Skeletal muscle satellite cell (primary cell): ENCODE measurements at regions not wholly inside any gene's neighbourhood (a gene's known extent, or its start where the extent isn't known, plus 50 kb on each side); places are given as distances from the start of the nearest gene placed in this dataset.

ENCODE experiments used
- H3K27me3 ChIP-seq: 2 replicates; pipeline ENCODE4 v1.7.0; 2013; ENCODE audit warnings: low read length; ENCODE audit not compliant: control insufficient read depth, insufficient read depth
- H3K36me3 ChIP-seq: 2 replicates; pipeline ENCODE4 v1.7.0; 2013; ENCODE audit warnings: mild to moderate bottlenecking, control low read depth, low read length; ENCODE audit not compliant: insufficient read depth
- H3K4me1 ChIP-seq: 2 replicates; pipeline ENCODE4 v1.7.0; 2013; ENCODE audit warnings: low read length; ENCODE audit not compliant: control insufficient read depth, insufficient read depth
- H3K4me2 ChIP-seq: 2 replicates; pipeline ENCODE4 v1.7.0; 2013; ENCODE audit warnings: mild to moderate bottlenecking, low read length
- H3K4me3 ChIP-seq: 2 replicates; pipeline ENCODE4 v1.7.0; 2013; ENCODE audit warnings: low read length
- H3K9ac ChIP-seq: 2 replicates; pipeline ENCODE4 v1.7.0; 2013; ENCODE audit warnings: mild to moderate bottlenecking, low read depth, low read length, moderate library complexity
- H3K9me3 ChIP-seq: replicated peaks from 2 replicates; pipeline ENCODE4 v1.7.0; 2013; ENCODE audit warnings: mild to moderate bottlenecking, control low read depth, low read length

DNA sequence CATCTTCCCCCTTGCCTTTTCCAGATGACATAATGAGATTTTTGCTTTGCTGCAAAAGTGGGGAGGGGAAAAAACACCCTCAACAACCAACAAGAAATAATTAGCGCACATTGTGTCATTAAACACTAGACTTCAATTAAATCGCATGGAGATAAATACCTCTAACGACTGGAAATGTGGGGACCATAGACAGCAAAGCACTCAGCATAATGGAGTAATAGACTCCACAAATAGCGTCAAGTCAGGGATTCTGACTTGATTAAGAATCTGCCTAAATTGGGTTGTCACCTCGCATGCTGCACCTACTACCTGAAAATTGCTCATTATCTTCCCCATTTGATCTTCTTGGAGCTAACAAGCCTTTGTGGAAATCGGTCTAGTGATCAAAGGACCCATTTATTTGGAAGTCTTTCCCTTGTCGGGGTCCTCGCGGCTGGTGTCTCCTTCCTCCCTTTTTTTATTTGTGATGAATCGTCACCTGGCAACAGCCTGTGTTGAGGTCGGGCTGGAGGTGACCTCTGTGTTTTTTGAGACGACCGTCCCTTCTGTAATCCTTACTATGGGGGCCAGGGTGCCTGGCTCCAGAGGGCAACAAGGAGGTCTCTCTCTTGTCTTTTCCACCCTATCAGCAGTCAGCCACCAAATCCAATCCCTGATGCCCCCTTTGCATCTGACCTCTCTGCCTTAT lies 75.3 kb upstream of the IGSF21 start:
- Histone ChIP-seq H3K4me2 (no peak overlapping the region), H3K36me3 (no peaks in the 10 kb centered on the region), H3K4me1 (no peaks in the 10 kb centered on the region), H3K27me3 (no peaks in the 10 kb centered on the region), H3K4me3 (no peak overlapping the region), H3K9me3 (peaks cover 8% of the 10 kb centered on the region), H3K9ac (no peak overlapping the region)

- H3K4me1 ChIP-seq = no peaks in the 10 kb centered on the region
- H3K4me3 ChIP-seq = no peak overlapping the region
- H3K36me3 ChIP-seq = no peaks in the 10 kb centered on the region
- H3K27me3 ChIP-seq = no peaks in the 10 kb centered on the region
- H3K9ac ChIP-seq = no peak overlapping the region
- no peaks in the 10 kb centered on the region for H3K9me3 ChIP-seq
- H3K4me2 ChIP-seq = no peak overlapping the region
Measured at GRCh38 chr1:18035145-18035544, 72.5 kb upstream of the IGSF21 start.

DNA sequence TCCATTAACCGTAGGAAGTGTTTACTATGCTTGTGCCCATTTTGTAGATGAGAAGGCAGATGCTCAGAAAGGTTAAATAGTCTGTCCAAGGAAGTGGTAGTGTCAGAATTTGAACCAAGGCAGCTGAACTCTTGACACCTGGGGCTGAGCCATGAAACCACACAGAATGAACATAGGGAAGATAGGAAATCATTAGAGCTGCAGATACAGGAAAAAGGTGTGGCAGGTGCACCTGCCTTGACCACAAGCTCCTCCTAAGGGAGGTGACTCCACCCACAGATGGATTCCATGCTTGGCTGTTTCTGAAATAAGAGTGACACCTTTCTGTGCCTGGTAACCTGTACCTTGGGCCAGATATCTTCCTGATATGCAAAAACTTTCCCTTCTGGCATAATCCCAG lies 69.9 kb upstream of the IGSF21 start:
- Histone ChIP-seq H3K4me2 (no peak overlapping the region), H3K4me3 (no peak overlapping the region), H3K9ac (no peak overlapping the region), H3K36me3 (no peaks in the 10 kb centered on the region), H3K4me1 (no peaks in the 10 kb centered on the region), H3K27me3 (no peaks in the 10 kb centered on the region), H3K9me3 (no peaks in the 10 kb centered on the region)

- Histone ChIP-seq H3K9me3 (no peaks in the 10 kb centered on the region), H3K9ac (no peak overlapping the region), H3K4me3 (no peak overlapping the region)
Measured at GRCh38 chr1:18038051-18038450, 69.5 kb upstream of the IGSF21 start.

GRCh38 chr1:18039102-18039501 lies 68.5 kb upstream of the IGSF21 start:
- H3K4me3 ChIP-seq = no peak overlapping the region
- no peaks in the 10 kb centered on the region for H3K36me3 ChIP-seq
- no peak overlapping the region for H3K9ac ChIP-seq
- H3K4me1 ChIP-seq = no peaks in the 10 kb centered on the region
- H3K4me2 ChIP-seq = no peak overlapping the region
- H3K9me3 ChIP-seq = peaks cover 4% of the 10 kb centered on the region
- no peaks in the 10 kb centered on the region for H3K27me3 ChIP-seq

More at GRCh38 chr1:18038051-18038450, 69.5 kb upstream of the IGSF21 start:
- Histone ChIP-seq H3K36me3 (no peaks in the 10 kb centered on the region), H3K4me1 (no peaks in the 10 kb centered on the region), H3K27me3 (no peaks in the 10 kb centered on the region), H3K4me2 (no peak overlapping the region)

DNA sequence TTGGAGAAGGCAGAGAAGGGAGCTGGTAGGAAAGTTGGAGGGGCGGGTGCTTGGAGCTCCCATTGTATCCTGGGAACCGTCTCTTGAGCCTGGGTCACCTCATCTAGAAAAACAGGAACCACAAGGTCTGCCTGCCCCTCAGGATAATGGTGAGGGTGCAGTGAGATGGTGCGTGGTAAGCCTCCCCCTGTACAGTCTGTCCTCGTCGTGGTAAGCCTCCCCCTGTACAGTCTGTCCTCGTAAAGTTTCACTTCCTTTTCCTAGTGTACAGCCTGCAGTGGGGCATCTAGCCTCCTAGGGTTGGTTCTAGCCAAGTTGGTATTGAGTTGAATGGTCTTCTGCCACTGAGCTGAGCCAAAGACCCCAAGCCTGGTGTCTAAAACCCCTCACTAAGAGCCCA lies 66.5 kb upstream of the IGSF21 start:
- H3K36me3 ChIP-seq = no peaks in the 10 kb centered on the region
- H3K4me3 ChIP-seq = no peak overlapping the region
- no peak overlapping the region for H3K9ac ChIP-seq
- H3K9me3 ChIP-seq = peaks cover 12% of the 10 kb centered on the region
- no peaks in the 10 kb centered on the region for H3K4me1 ChIP-seq
- no peak overlapping the region for H3K4me2 ChIP-seq
- H3K27me3 ChIP-seq = no peaks in the 10 kb centered on the region

- no peak overlapping the region for H3K9ac ChIP-seq
- H3K36me3 ChIP-seq = no peaks in the 10 kb centered on the region
Measured at GRCh38 chr1:18041685-18042355, 65.8 kb upstream of the IGSF21 start.

GRCh38 chr1:18043871-18044270 lies 63.7 kb upstream of the IGSF21 start:
- Histone ChIP-seq H3K4me1 (no peaks in the 10 kb centered on the region), H3K9ac (no peak overlapping the region), H3K9me3 (peaks cover 20% of the 10 kb centered on the region), H3K36me3 (no peaks in the 10 kb centered on the region), H3K4me3 (no peak overlapping the region), H3K4me2 (no peak overlapping the region), H3K27me3 (no peaks in the 10 kb centered on the region)

More at GRCh38 chr1:18041685-18042355, 65.8 kb upstream of the IGSF21 start:
- H3K9me3 ChIP-seq = peaks cover 12% of the 10 kb centered on the region
- no peaks in the 10 kb centered on the region for H3K4me1 ChIP-seq
- no peak overlapping the region for H3K4me3 ChIP-seq
- H3K4me2 ChIP-seq = no peak overlapping the region
- H3K27me3 ChIP-seq = no peaks in the 10 kb centered on the region

GRCh38 chr1:18045203-18045602 lies 62.4 kb upstream of the IGSF21 start:
- no peaks in the 10 kb centered on the region for H3K36me3 ChIP-seq
- H3K9me3 ChIP-seq = peaks cover 20% of the 10 kb centered on the region
- no peaks in the 10 kb centered on the region for H3K27me3 ChIP-seq
- no peak overlapping the region for H3K9ac ChIP-seq
- no peak overlapping the region for H3K4me2 ChIP-seq
- no peaks in the 10 kb centered on the region for H3K4me1 ChIP-seq
- no peak overlapping the region for H3K4me3 ChIP-seq

- H3K9me3 ChIP-seq = peaks cover 20% of the 10 kb centered on the region
- H3K4me1 ChIP-seq = no peaks in the 10 kb centered on the region
- H3K9ac ChIP-seq = no peak overlapping the region
- no peaks in the 10 kb centered on the region for H3K27me3 ChIP-seq
- no peak overlapping the region for H3K4me2 ChIP-seq
- no peaks in the 10 kb centered on the region for H3K36me3 ChIP-seq
- H3K4me3 ChIP-seq = no peak overlapping the region
Measured at GRCh38 chr1:18045621-18046020, 62.0 kb upstream of the IGSF21 start.

GRCh38 chr1:18047122-18047521 lies 60.5 kb upstream of the IGSF21 start:
- Histone ChIP-seq H3K4me2 (no peak overlapping the region), H3K9me3 (peaks cover 20% of the 10 kb centered on the region), H3K4me1 (no peaks in the 10 kb centered on the region), H3K27me3 (no peaks in the 10 kb centered on the region), H3K9ac (no peak overlapping the region), H3K4me3 (no peak overlapping the region), H3K36me3 (no peaks in the 10 kb centered on the region)

DNA sequence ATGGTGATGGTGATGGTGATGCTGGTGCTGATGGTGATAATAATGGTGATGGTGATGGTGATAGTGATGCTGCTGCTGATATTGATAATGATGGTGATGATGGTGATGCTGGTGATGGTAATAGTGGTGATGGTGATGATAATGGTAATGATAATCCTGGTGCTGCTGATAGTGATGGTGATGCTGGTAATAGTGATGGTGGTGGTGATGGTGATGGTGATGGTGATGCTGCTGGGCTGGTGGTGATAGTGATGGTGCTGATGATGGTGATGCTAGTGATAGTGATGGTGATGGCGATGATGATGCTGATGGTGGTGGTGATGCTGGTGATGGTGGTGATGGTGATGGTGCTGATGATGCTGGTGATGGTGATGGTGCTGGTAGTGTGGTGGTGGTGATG lies 58.4 kb upstream of the IGSF21 start:
- Histone ChIP-seq H3K4me1 (no peaks in the 10 kb centered on the region), H3K4me3 (no peak overlapping the region), H3K9ac (no peak overlapping the region), H3K4me2 (no peak overlapping the region), H3K27me3 (no peaks in the 10 kb centered on the region), H3K9me3 (peaks cover 15% of the 10 kb centered on the region), H3K36me3 (no peaks in the 10 kb centered on the region)
